SK-N-DZ (cell line): ENCODE measurements at regions not wholly inside any gene's neighbourhood (a gene's known extent, or its start where the extent isn't known, plus 50 kb on each side); places are given as distances from the start of the nearest gene placed in this dataset.
"Not testable (repeated sequence)": the region's sequence is repeated elsewhere in the genome, so short reads cannot be mapped to it uniquely, and the experiment has no call there.

Experiments used
- DNase-seq: peaks from one replicate; pipeline ENCODE4 v3.0.0-alpha.2; 2015; ENCODE audit warnings: low spot score

DNA sequence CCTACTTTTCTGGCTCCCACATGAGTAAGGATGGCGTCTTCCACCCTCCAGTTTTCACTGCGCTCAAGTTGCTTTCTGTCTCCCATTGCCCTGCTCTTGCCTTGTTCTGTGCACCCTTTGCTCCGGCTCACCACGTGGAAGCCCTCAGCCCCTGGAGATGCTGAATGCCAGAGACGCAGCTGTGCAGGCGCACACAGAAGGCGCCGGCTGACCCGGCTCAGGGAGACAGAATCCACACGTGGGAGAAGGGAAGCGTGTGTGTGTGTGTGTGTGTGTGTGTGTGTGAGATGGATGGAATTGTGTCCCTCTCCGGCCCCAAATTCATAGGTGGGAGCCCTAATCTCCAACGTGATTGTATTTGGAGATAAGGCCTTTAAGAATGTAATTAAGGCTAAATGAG lies 118.2 kb upstream of the ERRFI1 start:
- DNase-seq = no peak

DNA sequence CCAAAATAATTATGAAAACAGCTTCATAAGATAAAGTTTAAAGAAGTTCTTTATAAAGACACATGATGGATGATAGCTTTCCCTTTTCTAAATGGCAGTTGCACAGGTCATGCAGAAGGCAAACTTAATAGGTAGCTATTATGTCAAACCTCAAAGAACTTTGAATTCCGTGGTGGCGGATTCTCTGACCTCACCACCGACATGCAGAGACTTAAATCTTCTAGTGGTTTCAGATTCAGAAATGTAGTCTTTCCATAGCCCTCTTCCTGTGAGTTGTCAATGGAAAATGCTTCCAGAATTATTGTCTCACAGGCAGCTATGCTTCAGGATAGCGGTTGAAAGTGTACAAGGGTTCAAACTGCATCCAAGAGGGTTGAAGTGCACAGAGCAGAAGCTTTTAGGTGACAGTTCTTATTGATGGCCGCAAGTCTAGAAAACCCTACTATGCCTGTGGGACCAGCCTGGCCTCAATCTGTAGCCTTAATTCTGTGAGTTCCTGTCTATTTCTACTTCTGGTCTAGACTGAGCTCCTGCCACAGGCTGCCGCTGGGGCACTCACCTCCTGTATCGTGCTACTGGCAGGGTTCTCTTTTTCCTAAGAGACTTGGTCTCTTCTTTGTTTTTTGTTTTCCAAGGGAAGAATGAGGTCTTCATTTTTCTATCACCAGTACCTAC lies 117.0 kb upstream of the ERRFI1 start:
- no peak for DNase-seq

DNA sequence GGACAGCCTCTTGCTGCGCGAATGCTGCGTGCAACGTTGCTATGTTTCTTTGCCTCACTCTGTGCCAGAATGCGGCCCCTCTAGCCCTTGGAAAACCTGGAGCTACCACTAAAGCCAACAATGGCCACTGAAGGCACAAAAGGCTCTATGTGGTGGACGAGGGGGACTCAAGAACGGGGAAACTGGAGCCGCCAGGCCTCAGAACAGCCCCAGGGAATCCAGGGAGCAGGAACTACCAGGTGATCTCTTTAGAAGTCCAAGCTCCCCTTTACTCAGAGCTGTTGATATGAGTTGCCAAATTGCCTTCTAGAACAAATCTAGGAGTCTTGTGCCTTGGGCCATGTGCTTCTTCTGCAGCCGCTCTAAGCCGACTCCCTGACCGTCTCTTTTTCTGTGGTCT lies 113.8 kb upstream of the ERRFI1 start:
- no peak for DNase-seq

DNA sequence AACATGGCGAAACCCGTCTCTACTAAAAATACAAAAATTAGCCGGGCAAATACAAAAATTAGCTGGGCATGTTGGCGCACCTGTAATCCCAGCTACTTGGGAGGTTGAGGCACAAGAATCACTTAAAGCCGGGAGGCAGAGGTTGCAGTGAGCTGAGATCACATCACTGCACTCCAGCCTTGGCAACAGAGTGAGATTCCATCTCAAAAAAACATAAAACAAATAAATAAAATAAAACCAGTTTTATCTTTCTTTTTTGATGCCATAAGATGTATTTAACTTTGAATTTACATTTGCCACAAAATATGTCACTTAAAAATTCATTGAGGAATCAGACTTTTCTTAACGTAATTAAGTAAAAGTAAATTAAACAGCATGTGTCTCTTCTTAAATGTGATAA lies 113.3 kb upstream of the ERRFI1 start:
- no peak for DNase-seq

DNA sequence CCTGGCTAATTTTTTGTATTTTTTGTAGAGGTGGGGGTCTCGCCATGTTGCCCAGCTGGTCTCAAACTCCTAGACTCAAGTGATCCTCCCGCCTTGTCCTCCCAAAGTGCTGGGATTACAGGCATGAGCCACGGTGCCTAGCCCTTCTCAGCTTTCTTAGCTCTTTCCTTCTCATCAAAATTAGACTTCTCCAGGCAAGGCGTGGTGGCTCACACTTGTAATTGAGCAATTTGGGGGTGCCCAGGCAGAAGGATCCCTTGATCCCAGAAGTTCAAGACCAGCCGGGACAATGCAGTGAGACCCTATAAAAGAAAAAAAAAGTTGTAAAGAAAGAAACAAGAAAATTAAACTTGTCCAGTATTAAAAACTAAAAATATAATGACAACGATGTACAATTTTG lies 112.6 kb upstream of the ERRFI1 start:
- no peak for DNase-seq

DNA sequence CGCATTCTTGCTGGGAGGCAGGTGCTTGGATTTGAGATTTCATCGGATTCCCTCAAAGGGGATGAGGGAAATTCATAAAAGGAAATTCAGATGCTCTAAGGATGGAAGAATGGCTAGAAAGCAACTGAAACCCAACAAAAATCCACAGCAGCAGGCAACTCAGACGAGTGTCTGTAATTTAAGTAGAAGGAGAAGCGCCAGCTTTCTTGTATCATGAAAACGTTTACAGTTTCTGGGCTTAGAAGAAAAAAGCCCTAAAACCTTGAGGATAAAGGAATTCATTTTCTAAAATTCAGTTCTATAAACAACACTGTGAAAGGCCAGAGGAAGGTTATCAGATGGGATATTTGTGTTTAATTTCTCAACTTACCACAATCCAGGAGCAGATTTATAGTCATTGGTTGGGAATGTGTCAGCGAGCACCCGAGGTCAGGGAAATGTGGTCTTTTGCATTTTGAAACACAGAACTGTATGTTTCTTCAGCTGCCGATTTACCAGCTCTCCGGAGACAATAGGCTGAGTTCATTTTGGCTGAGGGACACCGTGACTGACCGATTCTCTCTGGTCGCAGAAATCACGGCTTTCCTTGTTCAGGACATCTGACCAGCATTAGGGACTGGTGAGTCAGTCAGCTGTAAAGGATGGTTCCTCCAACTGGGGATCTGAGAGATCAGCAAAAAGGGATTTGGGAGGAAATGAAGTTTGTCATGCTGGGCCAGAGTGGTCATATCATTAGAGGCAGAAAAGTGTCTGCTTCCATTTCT lies 111.6 kb upstream of the ERRFI1 start:
- no peak for DNase-seq

DNA sequence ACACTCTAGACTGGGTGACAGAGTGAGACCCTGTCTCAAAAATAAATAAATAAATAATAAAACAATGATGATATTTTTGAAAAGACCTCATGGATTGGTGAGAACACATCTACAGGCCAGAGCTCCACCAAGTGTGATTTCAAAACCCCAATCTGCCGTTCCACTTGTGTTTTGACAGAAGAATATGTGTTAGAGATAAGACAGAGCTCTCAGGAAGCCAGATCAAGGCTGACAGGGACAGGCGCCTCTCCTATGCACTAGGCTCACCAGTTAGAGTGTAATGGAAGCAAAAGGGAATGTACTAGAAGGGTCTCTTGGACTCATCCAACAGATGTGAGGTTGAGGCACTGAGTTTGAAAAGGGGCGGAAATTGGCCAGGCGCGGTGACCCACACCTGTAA lies 110.7 kb upstream of the ERRFI1 start:
- DNase-seq = no peak

DNA sequence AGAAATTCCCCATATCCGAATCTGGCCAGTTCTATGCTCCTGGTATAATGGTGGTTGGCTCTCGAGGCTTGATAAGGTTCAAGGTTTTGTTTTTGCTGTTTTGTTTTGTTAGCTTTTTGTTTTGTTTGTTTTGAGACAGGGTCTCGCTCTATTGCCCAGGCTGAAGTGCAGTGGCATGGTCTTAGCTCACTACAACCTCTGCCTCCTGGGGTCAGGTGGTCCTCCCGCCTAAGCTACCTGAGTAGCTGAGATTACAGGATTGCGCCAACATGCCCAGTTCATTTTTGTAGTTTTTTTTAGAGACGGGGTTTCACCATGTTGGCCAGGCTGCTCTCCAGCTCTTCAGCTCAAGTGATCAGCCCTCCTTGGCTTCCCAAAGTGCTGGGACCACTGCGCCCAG lies 109.1 kb upstream of the ERRFI1 start:
- DNase-seq = no peak

DNA sequence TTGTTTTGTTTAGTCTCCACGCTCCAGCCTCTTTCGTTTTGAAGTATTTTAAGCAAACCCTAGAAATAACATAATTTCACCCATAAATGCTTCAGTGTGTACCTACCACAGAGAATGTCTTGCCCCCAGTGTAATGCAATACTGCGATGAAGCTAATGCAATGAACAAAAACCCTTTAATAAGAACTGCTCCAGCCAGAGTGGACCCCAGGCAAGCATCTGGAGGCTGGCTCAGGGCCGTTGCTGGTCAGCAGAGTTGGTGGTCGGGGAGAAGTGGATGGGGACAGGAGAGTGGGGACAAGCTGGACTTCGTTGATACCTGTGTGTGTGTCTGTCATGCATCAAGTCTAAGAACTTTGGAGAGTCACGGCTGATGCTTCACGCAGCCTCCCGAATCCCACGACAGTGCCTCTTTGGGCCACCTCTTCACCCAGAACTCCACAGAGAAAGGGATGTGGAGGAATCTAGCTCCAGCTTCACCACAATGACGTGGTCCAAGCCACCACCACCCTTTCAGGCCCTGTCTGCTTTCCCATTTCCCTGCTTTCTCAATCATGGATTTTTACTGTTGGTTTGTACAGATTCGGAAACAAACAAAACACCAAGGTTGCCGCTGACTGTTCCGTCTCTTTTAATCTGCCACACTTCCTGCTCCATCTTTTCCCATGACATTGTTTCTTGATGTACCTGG lies 108.6 kb upstream of the ERRFI1 start:
- no peak for DNase-seq

DNA sequence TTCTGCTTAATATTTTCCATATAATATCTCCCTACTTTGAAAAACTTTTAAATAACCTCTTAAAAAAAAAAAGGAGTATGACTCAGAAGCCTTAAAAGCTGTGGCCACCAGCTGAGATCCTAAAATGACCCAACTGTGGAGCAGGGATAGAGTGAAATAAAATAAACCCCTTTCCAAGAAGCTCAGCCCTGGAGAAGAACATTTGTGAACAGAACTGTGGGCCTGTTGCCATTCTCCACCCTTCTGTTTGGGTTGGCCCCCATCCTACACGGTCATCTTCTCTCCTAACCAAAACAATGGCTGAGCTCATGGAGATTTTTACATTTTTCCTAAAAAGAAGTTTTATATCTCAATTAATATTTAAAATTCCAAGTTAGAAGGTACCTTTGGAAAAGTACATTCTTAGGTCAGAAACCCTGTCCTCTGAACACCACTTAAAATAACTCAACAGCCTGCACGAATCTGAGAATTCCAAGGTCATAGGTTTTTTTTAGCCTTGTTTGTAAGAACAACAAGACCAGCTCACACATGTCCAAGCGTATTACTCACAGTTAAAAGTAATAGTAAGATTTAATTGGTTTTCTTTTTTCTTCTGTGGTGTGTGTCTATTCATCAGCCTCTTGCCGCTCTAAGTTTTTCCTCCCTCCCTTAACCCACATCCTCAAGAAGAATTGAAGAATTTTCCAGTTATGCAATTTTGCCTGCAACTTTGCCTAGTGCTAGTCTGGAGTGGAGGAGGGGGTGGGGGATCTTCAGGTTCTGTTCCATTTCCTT lies 107.7 kb upstream of the ERRFI1 start:
- no peak for DNase-seq

DNA sequence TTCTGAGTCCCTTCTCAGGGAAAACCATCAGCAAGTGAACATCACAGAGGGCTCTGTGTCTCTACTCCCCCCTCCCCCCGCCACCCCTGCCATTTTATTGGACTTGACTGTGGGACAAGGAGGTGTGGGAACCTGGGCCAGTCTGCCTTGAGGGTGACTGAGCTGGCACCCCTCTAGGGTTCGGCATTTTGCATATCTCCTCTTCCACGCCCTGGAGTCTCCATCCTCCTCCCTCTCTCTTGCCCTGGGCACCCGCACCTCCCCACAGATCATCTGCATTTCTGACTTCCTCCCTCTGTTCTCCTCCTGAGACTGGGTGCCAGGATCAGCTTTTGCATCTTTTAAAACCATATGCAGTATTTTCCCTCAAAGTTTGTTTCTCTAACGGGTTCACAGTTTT lies 107.1 kb upstream of the ERRFI1 start:
- DNase-seq = no peak

DNA sequence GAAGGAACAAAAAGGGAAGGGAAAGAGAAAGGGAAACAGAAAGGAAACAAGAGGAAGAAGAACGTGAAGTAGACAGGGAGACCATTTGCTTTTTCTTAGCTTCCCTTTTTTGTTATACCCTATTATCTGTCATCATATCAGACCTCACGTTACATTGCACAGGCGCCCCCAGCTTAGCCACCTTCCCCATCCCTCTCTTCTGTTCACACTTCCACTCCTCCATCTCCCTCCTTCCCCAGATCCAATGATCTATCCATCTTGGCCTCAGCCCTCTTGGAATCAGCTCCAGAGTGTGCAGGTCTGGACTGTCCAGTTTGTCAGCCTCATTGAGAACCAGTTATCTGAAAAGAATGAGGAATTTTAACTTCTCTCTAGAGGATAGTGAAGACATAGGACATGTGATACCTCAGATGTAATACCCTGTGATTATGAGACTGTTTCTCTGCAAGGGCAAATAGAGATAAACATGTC lies 101.1 kb upstream of the ERRFI1 start:
- DNase-seq = no peak

DNA sequence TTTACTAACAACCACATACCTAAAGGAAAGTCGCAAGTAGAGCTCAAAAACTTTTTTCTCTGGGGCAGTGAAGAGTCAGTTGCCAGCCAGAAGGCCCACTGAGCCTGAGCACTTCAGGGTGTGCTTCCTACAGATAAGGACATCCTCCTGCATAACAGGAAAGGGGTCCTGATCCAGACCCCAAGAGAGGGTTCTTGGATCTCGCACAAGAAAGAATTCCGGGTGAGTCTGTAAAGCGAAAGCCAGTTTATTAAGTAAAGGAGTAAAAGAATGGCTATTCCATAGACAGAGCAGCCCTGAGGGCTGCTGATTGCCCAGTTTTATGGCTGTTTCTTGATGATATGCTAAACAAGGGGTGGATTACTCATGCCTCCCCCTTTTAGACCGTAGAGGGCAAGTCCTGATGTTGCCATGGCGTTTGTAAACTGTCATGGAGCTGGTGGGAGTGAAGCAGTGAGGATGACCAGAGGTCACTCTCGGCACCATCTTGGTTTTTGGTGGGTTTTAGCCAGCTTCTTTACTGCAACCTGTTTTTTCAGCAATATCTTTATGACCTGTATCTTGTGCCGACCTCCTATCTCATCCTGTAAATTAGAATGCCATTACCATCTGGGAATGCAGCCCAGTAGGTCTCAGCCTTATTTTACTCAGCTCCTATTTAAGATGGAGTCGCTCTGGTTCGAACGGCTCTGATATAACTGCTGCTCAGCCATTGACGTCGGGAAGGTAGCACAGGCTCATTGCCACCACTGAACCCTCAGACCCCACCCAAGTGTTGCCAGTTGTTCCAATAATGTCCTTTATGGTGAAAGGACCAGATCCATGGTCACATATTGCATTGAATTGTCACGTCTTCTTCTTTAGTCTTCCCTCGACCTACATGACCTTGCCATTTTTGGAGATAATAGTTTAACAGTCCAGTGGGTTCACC lies 96.6 kb upstream of the ERRFI1 start:
- DNase-seq = no peak

DNA sequence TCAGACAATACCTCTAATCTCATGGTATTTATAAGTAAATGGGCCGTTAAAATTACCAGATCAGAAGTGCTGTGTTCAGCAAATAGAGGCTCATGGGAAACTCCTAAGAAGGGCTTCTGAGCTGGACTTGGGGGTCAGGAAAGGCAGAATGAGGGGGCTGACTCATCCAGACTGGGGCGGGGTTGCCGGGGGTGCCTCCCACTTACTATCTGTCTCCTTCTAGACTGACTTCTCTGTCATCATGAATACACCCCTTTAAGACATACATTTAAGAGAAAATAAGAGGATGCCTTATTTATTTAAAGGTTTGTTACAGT lies 96.0 kb upstream of the ERRFI1 start:
- DNase-seq = no peak

DNA sequence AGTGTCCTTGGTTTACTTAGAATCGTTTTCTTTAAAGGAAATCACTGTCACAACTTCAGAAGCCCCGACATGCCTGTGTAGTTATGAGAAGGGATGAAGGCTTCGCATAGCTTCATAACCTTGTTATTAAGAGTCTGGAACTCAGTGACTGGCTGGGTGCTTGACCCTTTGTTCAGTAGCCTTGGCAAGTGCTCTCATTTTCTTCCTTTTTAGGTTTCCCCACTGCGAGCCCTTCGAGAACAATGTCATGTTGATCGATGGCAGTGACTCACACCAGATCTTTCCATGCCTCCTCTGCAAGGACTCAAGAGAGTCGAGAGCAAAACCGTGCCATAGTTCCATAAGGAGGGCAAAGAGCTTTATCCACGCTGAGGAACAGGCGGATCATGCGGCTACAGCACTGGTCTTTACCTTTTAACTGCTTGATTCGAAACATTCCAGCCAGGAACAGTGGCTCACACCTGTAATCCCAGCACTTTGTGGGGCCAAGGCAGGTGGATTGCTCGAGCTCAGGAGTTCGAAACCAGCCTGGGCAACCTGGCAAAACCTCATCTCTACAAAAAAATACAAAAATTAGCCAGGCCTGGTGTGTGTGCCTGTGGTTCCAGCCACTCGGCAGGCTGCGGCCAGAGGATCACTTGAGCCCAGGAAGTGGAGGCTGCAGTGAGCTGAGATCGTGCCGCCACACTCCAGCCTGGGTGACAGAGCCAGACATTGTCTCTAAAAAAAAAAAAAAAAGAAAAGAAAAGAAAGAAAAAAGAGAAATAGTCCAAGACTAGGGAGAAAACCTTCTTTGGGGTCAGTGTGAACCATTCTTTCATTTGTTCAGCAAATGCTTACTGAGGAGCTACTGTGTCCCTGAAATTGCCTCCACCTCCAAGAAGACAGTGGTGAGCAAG lies 95.4 kb upstream of the ERRFI1 start:
- no peak for DNase-seq

DNA sequence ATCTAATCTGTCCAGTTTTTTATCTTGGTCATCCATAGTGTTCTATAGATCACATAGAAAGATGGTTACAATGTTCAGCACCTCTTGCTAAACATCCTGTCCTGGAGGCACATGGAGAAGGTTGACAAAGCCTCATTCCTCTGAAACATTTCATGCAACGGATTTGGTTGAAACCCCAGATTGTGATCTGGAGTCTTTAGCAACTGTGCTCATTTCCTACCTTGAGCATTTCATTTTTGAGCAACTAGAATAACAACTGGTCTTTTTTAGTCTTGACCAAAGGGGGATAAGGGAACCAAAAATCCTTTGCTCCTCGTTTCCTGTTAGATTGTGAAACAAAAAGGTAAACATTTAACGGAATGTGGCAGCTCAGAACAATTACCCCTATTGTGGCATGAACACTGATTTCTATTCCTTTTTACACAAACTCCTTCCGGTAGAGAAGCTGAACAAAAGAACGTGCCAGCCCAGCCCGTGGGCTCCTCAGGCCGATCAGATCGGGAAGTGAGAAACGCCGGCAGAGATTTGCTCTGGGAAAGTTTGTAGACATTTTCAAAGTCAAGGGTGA lies 94.7 kb upstream of the ERRFI1 start:
- no peak for DNase-seq

DNA sequence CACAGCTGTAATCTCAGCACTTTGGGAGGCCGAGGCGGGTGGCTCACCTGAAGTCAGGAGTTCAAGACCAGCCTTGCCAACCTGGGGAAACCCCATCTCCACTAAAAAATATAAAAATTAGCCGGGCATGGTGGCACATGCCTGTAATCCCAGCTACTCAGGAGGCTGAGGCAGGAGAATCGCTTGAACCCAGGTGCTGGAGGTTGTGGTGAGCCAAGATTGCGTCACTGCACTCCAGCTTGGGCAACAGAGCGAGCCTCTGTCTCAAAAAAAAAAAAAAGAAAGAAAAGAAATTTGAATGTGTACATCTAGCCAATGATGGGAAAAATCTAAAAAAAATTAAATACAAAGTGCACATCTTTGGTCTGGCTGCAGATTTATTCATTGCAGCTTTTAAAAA lies 92.6 kb upstream of the ERRFI1 start:
- DNase-seq = not testable (repeated sequence)

DNA sequence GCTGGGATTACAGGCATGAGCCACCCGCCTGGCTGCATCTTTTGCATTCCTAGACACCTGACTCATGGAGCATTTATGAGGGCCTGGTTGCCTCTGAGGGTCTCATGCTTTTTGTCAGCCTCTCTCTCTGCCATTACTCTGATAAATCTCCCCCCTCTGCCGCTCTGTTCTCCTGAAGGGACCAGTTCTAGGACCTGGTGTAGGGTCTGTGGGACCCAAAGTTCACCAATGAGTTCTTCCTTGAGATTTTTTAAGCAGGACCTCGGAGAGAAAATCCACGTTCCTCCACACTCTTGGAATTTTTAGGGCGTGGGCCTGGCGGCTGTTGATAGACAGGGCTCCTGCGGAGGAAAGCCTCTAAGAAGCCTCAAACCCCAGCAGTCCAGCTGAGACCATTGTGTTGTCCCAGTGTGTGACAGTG lies 91.9 kb upstream of the ERRFI1 start:
- no peak for DNase-seq

DNA sequence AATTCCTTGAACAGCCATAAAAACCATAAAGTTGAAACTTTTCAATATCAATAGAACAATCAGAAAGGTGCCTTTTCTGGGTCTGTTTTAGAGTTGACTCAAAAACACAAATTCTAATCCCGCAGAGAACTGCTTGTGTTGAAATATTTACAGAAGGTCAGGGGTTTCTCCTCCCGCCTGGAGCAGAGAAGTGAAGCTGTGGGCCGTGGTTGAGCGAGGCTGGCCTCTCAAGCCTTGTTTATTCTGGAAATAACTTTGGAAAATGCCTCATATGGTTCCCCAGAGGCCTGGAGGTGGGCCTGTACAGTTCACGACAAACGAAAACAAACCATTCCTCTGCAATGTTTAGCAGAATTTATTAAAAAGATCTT lies 90.8 kb upstream of the ERRFI1 start:
- no peak for DNase-seq

DNA sequence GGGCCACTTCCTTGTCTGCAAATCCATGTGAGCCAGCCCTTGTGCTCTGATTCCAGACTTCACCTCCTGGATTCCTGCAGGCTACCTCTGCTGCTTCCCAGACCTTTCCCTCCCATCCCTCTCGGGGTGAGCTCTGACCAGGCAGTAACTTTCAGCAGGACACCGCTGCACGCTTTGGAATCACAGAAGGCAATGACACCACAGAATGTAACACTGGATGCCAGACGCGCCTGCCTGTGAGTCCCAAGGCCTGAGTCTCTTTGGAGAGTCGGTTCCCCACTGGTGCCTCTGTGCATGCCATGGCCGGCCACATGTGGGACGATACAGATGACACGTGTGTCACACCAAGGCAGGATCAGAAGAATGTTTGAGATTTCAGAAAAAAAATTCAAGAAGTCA lies 89.7 kb upstream of the ERRFI1 start:
- DNase-seq = no peak
